Fibroblast of mammary gland (primary cell): ENCODE measurements at regions not wholly inside any gene's neighbourhood (a gene's known extent, or its start where the extent isn't known, plus 50 kb on each side); places are given as distances from the start of the nearest gene placed in this dataset.

Experiments used
- DNase-seq: peaks from one replicate; pipeline ENCODE4 v3.0.0-alpha.2; 2010; ENCODE audit warnings: low read depth
- H3K4me3 ChIP-seq: 2 replicates; pipeline ENCODE4 v1.5.1; 2011; ENCODE audit warnings: low read depth, mild to moderate bottlenecking, low read length, moderate library complexity; ENCODE audit not compliant: control insufficient read depth
- CTCF ChIP-seq: conservative IDR thresholded peaks from 2 replicates; pipeline ENCODE4 v1.5.1; 2011; ENCODE audit warnings: low read depth, low read length, inconsistent platforms; ENCODE audit not compliant: control insufficient read depth, insufficient read depth

DNA sequence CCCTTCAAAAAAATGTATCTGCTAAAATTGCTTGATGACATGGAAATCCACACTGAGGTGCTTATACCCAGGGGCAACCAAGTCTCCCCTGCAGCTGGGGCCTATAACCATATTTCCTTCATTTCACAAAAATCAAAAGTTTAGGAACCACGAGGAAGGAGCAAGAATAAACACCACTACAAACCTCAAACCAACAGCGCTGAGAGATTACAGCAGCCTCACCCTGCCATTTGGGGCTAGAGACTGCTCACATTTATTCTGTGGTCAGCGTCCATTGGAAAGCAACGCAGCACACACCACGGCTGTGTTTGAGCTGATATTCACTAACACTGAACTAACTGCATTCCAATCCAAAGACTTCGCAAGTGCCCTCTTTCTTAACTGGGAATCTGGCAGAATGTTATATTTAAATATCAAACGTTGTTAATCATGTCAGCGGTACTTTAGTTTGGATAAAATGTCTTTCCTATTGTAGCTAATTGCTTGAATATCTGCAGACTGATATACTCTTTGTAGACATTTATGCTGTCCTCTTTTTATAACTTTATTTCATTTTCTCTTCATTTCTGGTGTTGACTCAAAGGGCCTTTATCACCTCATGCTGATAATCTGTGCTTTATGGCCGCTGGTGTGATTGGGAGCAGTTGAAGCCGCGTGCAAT lies 94.6 kb downstream of the FOXA2 start:
- H3K4me3 ChIP-seq: no peak overlapping the region
- DNase-seq: no peak
- no peak for TF ChIP-seq CTCF

- no peak for DNase-seq
- no peak for TF ChIP-seq CTCF
- no peak overlapping the region for H3K4me3 ChIP-seq
Measured at GRCh38 chr20:22480336-22480735, 104.0 kb downstream of the FOXA2 start.

GRCh38 chr20:22475662-22476061 lies 108.7 kb downstream of the FOXA2 start:
- DNase-seq: no peak
- TF ChIP-seq CTCF: no peak

DNA sequence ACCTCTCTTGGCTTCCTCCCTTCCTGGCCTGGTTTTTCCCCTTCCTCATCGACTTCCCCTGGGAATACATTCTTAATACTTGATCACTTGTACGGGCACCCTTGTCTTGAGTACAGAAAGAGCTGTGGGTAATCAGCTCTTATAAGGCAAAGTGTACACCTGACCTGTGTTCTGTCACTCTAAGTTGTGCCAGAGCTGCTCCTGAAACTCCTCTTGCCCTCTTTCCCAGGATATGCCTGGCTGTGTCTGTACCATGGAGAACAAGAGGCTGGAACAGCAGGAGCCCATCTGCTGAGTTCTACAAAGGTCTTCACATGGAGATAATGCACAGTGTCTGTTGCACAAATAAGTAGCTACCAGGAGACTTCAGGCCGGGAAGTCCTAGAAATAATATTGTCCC lies 110.1 kb downstream of the FOXA2 start:
- TF ChIP-seq CTCF: no peak

More at GRCh38 chr20:22475662-22476061, 108.7 kb downstream of the FOXA2 start:
- H3K4me3 ChIP-seq: no peak overlapping the region

DNA sequence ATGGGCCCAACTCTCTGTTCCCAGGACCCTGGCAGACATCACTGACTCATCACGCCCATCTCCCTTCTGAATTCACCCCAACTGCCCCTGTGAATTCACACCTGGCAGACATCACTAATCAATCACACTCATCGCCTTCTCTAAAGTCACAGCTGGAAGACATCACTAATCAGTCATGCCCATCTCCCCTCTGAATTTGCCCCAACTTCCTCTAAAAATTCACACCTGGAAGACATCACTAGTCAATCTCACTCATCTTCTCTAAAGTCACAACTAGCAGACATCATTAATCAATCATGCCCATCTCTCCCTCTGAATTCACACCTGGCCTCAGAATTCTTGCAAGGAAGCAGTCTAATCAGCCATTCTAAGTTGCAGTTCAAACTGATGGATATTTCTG lies 111.1 kb downstream of the FOXA2 start:
- DNase-seq: no peak
- H3K4me3 ChIP-seq: no peak overlapping the region
- TF ChIP-seq CTCF: no peak

More for the DNA sequence above, 110.1 kb downstream of the FOXA2 start:
- no peak overlapping the region for H3K4me3 ChIP-seq
- DNase-seq: no peak

DNA sequence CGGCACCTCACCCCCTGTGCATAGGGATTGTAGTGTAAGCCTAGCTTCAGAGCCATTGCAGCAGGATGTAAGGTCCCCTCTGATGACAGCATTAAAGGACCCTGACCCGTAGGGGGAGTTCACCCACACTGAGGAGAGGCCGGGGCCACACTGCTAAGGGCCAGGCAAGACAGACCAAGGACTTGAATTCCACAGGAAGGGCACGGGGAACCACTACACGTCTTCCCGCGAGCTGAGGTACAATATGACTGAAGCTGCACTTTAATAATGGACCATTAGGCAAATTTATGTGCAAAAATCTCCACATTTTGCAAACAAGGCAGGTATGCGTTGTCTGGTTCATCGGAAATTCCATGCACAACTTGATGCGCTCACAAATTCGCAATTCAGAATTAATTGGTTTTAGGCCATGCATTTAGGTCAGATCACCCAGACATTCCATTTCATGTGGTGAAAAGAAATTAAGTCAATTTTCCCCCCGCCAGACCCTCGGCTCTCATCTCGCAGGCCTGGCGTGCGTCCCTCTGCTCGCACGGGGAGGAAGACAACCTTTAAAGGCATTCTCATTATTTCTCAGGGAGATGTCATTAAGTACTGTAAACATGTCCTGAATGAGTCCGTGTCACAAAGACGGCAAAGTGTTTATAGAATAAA lies 111.8 kb downstream of the FOXA2 start:
- H3K4me3 ChIP-seq: no peak overlapping the region
- TF ChIP-seq CTCF: no peak
- DNase-seq: no peak
